GM23338 (cell line): ENCODE measurements at regions not wholly inside any gene's neighbourhood (a gene's known extent, or its start where the extent isn't known, plus 50 kb on each side); places are given as distances from the start of the nearest gene placed in this dataset.

Source experiments
- EZH2 ChIP-seq: fragments of 200-600 bp; sonication (generic); IDR thresholded peaks from one replicate; pipeline ENCODE4 v1.8.0; 2017; ENCODE audit warnings: antibody characterized with exemption, mild to moderate bottlenecking, low read depth; ENCODE audit not compliant: unreplicated experiment
- EZH2phosphoT487 ChIP-seq: fragments of 200-600 bp; sonication (generic); IDR thresholded peaks from one replicate; pipeline ENCODE4 v1.8.1; 2018; ENCODE audit warnings: antibody characterized with exemption; ENCODE audit not compliant: unreplicated experiment
- JUNB ChIP-seq: IDR thresholded peaks from one replicate; pipeline ENCODE4 v1.6.1; 2016; ENCODE audit warnings: antibody characterized with exemption; ENCODE audit not compliant: unreplicated experiment
- POLR2AphosphoS5 ChIP-seq: IDR thresholded peaks from 2 replicates; pipeline ENCODE4 v1.6.1; 2016; ENCODE audit warnings: antibody characterized with exemption, low read depth
- ZNF331 ChIP-seq: fragments of 250-450 bp; sonication (Bioruptor Pico); IDR thresholded peaks from 2 replicates; pipeline ENCODE4 v1.5.0; 2020; ENCODE audit warnings: low read depth, mild to moderate bottlenecking, moderate library complexity
- TF ChIP-seq, protein P1 (sequence below), 2 experiments: fragments of 200-600 bp in 1 of 2; sonication (generic) in 1 of 2; conservative IDR thresholded peaks; 2 replicates each; pipeline versions ENCODE4 v1.5.1 to v1.6.1; 2016 to 2017; ENCODE audit warnings: antibody characterized with exemption in 2 of 2, low read depth in 2 of 2, mild to moderate bottlenecking in 2 of 2, moderate library complexity in 1 of 2
- TF ChIP-seq, protein P2 (sequence below): IDR thresholded peaks from one replicate; pipeline ENCODE4 v1.6.1; 2018; ENCODE audit warnings: antibody characterized with exemption; ENCODE audit not compliant: unreplicated experiment
- TF ChIP-seq, protein P3 (sequence below): IDR thresholded peaks from 2 replicates; pipeline ENCODE4 v1.6.1; 2016; ENCODE audit warnings: antibody characterized with exemption

DNA sequence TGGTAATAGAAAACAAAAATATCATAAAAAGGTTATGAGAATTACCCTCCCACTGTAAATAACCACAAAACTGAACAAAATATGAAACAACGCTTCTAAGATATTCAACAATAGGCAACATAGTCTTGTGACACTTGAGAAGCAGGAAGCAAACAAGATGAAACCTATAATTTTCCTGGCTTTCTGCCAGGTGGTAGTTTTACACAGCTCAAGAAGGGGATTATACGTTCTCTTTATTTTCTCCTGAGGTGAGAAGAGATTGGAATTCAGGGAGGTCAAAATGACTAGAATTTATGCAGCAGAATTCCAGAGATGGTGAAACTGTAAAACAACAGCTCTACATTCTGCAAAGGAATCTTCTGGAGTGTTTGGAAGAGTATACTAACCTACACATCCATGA lies 186.0 kb downstream of the HHIP start:
- no peak for TF ChIP-seq ZNF331 (CRISPR knock-in tag)
- no peak for TF ChIP-seq EZH2phosphoT487
- TF ChIP-seq, protein P1, sequence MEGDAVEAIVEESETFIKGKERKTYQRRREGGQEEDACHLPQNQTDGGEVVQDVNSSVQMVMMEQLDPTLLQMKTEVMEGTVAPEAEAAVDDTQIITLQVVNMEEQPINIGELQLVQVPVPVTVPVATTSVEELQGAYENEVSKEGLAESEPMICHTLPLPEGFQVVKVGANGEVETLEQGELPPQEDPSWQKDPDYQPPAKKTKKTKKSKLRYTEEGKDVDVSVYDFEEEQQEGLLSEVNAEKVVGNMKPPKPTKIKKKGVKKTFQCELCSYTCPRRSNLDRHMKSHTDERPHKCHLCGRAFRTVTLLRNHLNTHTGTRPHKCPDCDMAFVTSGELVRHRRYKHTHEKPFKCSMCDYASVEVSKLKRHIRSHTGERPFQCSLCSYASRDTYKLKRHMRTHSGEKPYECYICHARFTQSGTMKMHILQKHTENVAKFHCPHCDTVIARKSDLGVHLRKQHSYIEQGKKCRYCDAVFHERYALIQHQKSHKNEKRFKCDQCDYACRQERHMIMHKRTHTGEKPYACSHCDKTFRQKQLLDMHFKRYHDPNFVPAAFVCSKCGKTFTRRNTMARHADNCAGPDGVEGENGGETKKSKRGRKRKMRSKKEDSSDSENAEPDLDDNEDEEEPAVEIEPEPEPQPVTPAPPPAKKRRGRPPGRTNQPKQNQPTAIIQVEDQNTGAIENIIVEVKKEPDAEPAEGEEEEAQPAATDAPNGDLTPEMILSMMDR (conservative IDR thresholded peaks at IDR 0.05; ENCODE audit: low read depth in 2 of 2): no peak
- no peak for TF ChIP-seq EZH2
- TF ChIP-seq JUNB: no peak
- no peak for TF ChIP-seq POLR2AphosphoS5
- TF ChIP-seq, protein P2, sequence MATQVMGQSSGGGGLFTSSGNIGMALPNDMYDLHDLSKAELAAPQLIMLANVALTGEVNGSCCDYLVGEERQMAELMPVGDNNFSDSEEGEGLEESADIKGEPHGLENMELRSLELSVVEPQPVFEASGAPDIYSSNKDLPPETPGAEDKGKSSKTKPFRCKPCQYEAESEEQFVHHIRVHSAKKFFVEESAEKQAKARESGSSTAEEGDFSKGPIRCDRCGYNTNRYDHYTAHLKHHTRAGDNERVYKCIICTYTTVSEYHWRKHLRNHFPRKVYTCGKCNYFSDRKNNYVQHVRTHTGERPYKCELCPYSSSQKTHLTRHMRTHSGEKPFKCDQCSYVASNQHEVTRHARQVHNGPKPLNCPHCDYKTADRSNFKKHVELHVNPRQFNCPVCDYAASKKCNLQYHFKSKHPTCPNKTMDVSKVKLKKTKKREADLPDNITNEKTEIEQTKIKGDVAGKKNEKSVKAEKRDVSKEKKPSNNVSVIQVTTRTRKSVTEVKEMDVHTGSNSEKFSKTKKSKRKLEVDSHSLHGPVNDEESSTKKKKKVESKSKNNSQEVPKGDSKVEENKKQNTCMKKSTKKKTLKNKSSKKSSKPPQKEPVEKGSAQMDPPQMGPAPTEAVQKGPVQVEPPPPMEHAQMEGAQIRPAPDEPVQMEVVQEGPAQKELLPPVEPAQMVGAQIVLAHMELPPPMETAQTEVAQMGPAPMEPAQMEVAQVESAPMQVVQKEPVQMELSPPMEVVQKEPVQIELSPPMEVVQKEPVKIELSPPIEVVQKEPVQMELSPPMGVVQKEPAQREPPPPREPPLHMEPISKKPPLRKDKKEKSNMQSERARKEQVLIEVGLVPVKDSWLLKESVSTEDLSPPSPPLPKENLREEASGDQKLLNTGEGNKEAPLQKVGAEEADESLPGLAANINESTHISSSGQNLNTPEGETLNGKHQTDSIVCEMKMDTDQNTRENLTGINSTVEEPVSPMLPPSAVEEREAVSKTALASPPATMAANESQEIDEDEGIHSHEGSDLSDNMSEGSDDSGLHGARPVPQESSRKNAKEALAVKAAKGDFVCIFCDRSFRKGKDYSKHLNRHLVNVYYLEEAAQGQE: no peak
- TF ChIP-seq, protein P3, sequence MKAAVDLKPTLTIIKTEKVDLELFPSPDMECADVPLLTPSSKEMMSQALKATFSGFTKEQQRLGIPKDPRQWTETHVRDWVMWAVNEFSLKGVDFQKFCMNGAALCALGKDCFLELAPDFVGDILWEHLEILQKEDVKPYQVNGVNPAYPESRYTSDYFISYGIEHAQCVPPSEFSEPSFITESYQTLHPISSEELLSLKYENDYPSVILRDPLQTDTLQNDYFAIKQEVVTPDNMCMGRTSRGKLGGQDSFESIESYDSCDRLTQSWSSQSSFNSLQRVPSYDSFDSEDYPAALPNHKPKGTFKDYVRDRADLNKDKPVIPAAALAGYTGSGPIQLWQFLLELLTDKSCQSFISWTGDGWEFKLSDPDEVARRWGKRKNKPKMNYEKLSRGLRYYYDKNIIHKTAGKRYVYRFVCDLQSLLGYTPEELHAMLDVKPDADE: no peak
